Mammary epithelial cell (primary cell): ENCODE measurements at regions not wholly inside any gene's neighbourhood (a gene's known extent, or its start where the extent isn't known, plus 50 kb on each side); places are given as distances from the start of the nearest gene placed in this dataset.
"Not testable (repeated sequence)": the region's sequence is repeated elsewhere in the genome, so short reads cannot be mapped to it uniquely, and the experiment has no call there.

ENCODE experiments used
- EZH2 ChIP-seq: IDR thresholded peaks from 2 replicates; pipeline ENCODE4 v1.6.1; 2012; ENCODE audit warnings: low read length, inconsistent platforms, borderline replicate concordance
- TF ChIP-seq, protein P1 (sequence below), 2 donors: IDR thresholded peaks in 1 of 2; conservative IDR thresholded peaks in 1 of 2; 2 replicates each; pipeline ENCODE4 v1.5.1; 2011 to 2012; ENCODE audit warnings: inconsistent platforms in 2 of 2, low read length in 2 of 2, mild to moderate bottlenecking in 2 of 2, control low read depth in 1 of 2, low read depth in 1 of 2; ENCODE audit not compliant: insufficient read depth in 1 of 2; ENCODE audit errors: extremely low read depth in 1 of 2

DNA sequence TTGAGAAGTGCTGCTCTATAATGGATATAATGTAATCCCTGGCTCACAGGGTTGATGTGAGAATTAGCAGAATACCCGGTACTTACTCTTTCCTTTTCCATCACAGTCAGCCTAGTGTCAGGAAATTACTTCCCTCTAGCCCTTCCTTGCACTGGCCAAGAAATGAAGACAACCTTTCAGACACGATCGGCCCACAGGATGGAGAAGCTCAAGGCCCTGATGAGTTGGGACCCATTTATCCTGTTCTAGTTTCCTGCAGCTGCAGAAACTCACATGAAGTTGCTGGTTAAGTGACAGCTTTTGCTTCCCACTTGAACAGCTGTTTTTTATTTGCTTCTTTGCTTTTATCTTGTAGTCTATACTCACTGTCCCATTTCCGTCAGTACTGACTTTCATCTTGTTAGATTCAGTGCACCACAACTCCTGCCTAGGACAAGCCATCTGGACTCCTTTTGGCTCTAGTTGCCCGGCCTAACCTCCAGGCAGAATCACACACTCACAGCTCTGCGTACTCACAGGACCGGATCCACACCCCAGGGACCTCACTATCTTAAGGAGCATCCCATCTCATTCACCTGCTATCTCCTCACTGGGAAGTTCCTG is 325.1 kb upstream of the CHRNA7 start:
- TF ChIP-seq, protein P1, sequence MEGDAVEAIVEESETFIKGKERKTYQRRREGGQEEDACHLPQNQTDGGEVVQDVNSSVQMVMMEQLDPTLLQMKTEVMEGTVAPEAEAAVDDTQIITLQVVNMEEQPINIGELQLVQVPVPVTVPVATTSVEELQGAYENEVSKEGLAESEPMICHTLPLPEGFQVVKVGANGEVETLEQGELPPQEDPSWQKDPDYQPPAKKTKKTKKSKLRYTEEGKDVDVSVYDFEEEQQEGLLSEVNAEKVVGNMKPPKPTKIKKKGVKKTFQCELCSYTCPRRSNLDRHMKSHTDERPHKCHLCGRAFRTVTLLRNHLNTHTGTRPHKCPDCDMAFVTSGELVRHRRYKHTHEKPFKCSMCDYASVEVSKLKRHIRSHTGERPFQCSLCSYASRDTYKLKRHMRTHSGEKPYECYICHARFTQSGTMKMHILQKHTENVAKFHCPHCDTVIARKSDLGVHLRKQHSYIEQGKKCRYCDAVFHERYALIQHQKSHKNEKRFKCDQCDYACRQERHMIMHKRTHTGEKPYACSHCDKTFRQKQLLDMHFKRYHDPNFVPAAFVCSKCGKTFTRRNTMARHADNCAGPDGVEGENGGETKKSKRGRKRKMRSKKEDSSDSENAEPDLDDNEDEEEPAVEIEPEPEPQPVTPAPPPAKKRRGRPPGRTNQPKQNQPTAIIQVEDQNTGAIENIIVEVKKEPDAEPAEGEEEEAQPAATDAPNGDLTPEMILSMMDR (conservative IDR thresholded peaks at IDR 0.05 in 1 of 2, IDR thresholded peaks at IDR 0.05 in 1 of 2; ENCODE audit: extremely low read depth in 1 of 2, insufficient read depth in 1 of 2, low read depth in 1 of 2, low read length in 2 of 2), result not testable (repeated sequence)
- not testable (repeated sequence) for TF ChIP-seq EZH2
